GM12891 (cell line): ENCODE measurements at regions not wholly inside any gene's neighbourhood (a gene's known extent, or its start where the extent isn't known, plus 50 kb on each side); places are given as distances from the start of the nearest gene placed in this dataset.

Experiments
- PAX5 ChIP-seq: IDR thresholded peaks from 2 replicates; pipeline ENCODE4 v1.6.1; 2011; ENCODE audit warnings: low read length, moderate library complexity, mild to moderate bottlenecking; ENCODE audit not compliant: insufficient read depth, severe bottlenecking
- POLR2A ChIP-seq: IDR thresholded peaks from 2 replicates; pipeline ENCODE4 v1.6.1; 2011; ENCODE audit warnings: low read depth, low read length, control low read depth
- POLR2AphosphoS5 ChIP-seq: IDR thresholded peaks from 2 replicates; pipeline ENCODE4 v1.6.1; 2011; ENCODE audit warnings: low read depth, low read length, control low read depth
- POU2F2 ChIP-seq: IDR thresholded peaks from 2 replicates; pipeline ENCODE4 v1.6.1; 2011; ENCODE audit warnings: low read depth, mild to moderate bottlenecking, control low read depth, low read length, moderate library complexity
- TAF1 ChIP-seq: IDR thresholded peaks from 2 replicates; pipeline ENCODE4 v1.6.1; 2011; ENCODE audit warnings: low read depth, low read length, control low read depth

- TF ChIP-seq TAF1 (no peak), POLR2A (no peak), POLR2AphosphoS5 (no peak), POU2F2 (no peak), PAX5 (no peak)
Observed at GRCh38 chr11:70525006-70525405, 126.7 kb downstream of the CTTN start.
